ENCODE measurements at regions not wholly inside any gene's neighbourhood (a gene's known extent, or its start where the extent isn't known, plus 50 kb on each side); places are given as distances from the start of the nearest gene placed in this dataset.

GRCh38 chr3:6354653-6355052, 506.3 kb upstream of the GRM7 start:
- intact Hi-C loops (cut with DNase I; ENCODE audit: low total_unique reads) = no loop called here
- H3K9me3 ChIP-seq = no peaks in the 10 kb centered on the region
- no peaks in the 10 kb centered on the region for H3K36me3 ChIP-seq
- H3K4me1 ChIP-seq = no peaks in the 10 kb centered on the region
- no peak overlapping the region for H3K4me3 ChIP-seq
- no peak for DNase-seq
- H3K27me3 ChIP-seq = no peaks in the 10 kb centered on the region
- no peak overlapping the region for H3K27ac ChIP-seq
- TF ChIP-seq CTCF (IDR thresholded peaks at IDR 0.05) (no peak), POLR2A (IDR thresholded peaks at IDR 0.05) (no peak)

GRCh38 chr3:6362406-6362805, 498.5 kb upstream of the GRM7 start:
- no peak for DNase-seq
- Histone ChIP-seq H3K4me3 (no peak overlapping the region), H3K27me3 (no peaks in the 10 kb centered on the region), H3K9me3 (no peaks in the 10 kb centered on the region), H3K27ac (no peak overlapping the region), H3K4me1 (no peaks in the 10 kb centered on the region), H3K36me3 (no peaks in the 10 kb centered on the region)
- TF ChIP-seq CTCF (IDR thresholded peaks at IDR 0.05) = no peak
- no peak for TF ChIP-seq POLR2A (IDR thresholded peaks at IDR 0.05)
- intact Hi-C loops (cut with DNase I; ENCODE audit: low total_unique reads) = no loop called here

GRCh38 chr3:6367171-6367570, 493.7 kb upstream of the GRM7 start:
- Histone ChIP-seq H3K27me3 (no peaks in the 10 kb centered on the region), H3K9me3 (no peaks in the 10 kb centered on the region), H3K4me1 (no peaks in the 10 kb centered on the region), H3K36me3 (no peaks in the 10 kb centered on the region), H3K27ac (no peak overlapping the region), H3K4me3 (no peak overlapping the region)
- TF ChIP-seq CTCF (IDR thresholded peaks at IDR 0.05) (no peak), POLR2A (IDR thresholded peaks at IDR 0.05) (no peak)
- no peak for DNase-seq
- intact Hi-C loops (cut with DNase I; ENCODE audit: low total_unique reads) = no loop called here

- intact Hi-C loops (cut with DNase I; ENCODE audit: low total_unique reads) = no loop called here
- H3K27me3 ChIP-seq = no peaks in the 10 kb centered on the region
- TF ChIP-seq POLR2A (IDR thresholded peaks at IDR 0.05) (no peak), CTCF (IDR thresholded peaks at IDR 0.05) (no peak)
- no peak overlapping the region for H3K27ac ChIP-seq
- H3K36me3 ChIP-seq = no peaks in the 10 kb centered on the region
- H3K4me3 ChIP-seq = no peak overlapping the region
- no peak for DNase-seq
- H3K9me3 ChIP-seq = no peaks in the 10 kb centered on the region
- H3K4me1 ChIP-seq = no peaks in the 10 kb centered on the region
These were observed 468.8 kb upstream of the GRM7 start for GRCh38 chr3:6392123-6392522.

GRCh38 chr3:6394944-6395343, 466.0 kb upstream of the GRM7 start:
- Histone ChIP-seq H3K27me3 (no peaks in the 10 kb centered on the region), H3K9me3 (no peaks in the 10 kb centered on the region), H3K4me1 (no peaks in the 10 kb centered on the region), H3K4me3 (no peak overlapping the region), H3K36me3 (no peaks in the 10 kb centered on the region), H3K27ac (no peak overlapping the region)
- TF ChIP-seq POLR2A (IDR thresholded peaks at IDR 0.05) (no peak), CTCF (IDR thresholded peaks at IDR 0.05) (no peak)
- intact Hi-C loops (cut with DNase I; ENCODE audit: low total_unique reads) = no loop called here
- DNase-seq = no peak
